DND-41 (cell line): ENCODE measurements at regions not wholly inside any gene's neighbourhood (a gene's known extent, or its start where the extent isn't known, plus 50 kb on each side); places are given as distances from the start of the nearest gene placed in this dataset.

Experiments used
- ATAC-seq: fragments of 200-7000 bp; cut with Tn5 transposase; 3 replicates; pipeline ENCODE4 v1.9.1; 2021; ENCODE audit warnings: low read depth; ENCODE audit not compliant: insufficient read depth
- DNase-seq: peaks from one replicate; pipeline ENCODE4 v3.0.0-alpha.2; 2020
- H2AFZ ChIP-seq: 2 replicates; pipeline ENCODE4 v1.6.0; 2012; ENCODE audit warnings: low read depth, low read length
- H3K27ac ChIP-seq: 2 replicates; pipeline ENCODE4 v1.5.1; 2012; ENCODE audit warnings: low read length, inconsistent platforms
- H3K27me3 ChIP-seq: fragments of 200-600 bp; sonication (generic); 2 replicates; pipeline ENCODE4 v1.6.0; 2012; ENCODE audit warnings: low read length, mild to moderate bottlenecking, inconsistent platforms; ENCODE audit not compliant: insufficient read depth, poor library complexity
- H3K36me3 ChIP-seq: 2 replicates; pipeline ENCODE4 v1.5.1; 2012; ENCODE audit warnings: low read length, inconsistent platforms; ENCODE audit not compliant: insufficient read depth
- H3K4me1 ChIP-seq: 2 replicates; pipeline ENCODE4 v1.5.1; 2012; ENCODE audit warnings: mild to moderate bottlenecking, low read length; ENCODE audit not compliant: insufficient read depth
- H3K4me2 ChIP-seq: 2 replicates; pipeline ENCODE4 v1.6.0; 2012; ENCODE audit warnings: mild to moderate bottlenecking, moderate library complexity, low read length, inconsistent platforms; ENCODE audit not compliant: insufficient read depth
- H3K4me3 ChIP-seq, 2 experiments: fragments of 200-600 bp in 1 of 2; shearing (Covaris generic) in 1 of 2; 2 replicates each; pipeline ENCODE4 v1.5.1; 2012 to 2016; ENCODE audit warnings: inconsistent platforms in 2 of 2, low read length in 2 of 2, mild to moderate bottlenecking in 2 of 2, low read depth in 1 of 2, moderate library complexity in 1 of 2
- H3K79me2 ChIP-seq: 2 replicates; pipeline ENCODE4 v1.6.0; 2012; ENCODE audit warnings: low read length, inconsistent platforms; ENCODE audit not compliant: insufficient read depth
- H3K9ac ChIP-seq: 2 replicates; pipeline ENCODE4 v1.6.0; 2012; ENCODE audit warnings: low read depth, mild to moderate bottlenecking, inconsistent platforms, low read length, moderate library complexity
- H3K9me3 ChIP-seq: 2 replicates; pipeline ENCODE4 v1.5.1; 2012; ENCODE audit warnings: low read length, moderate library complexity, mild to moderate bottlenecking, inconsistent platforms; ENCODE audit not compliant: insufficient read depth, severe bottlenecking
- H4K20me1 ChIP-seq: 2 replicates; pipeline ENCODE4 v1.6.0; 2012; ENCODE audit warnings: low read length; ENCODE audit not compliant: insufficient read depth
- CTCF ChIP-seq: IDR thresholded peaks from 2 replicates; pipeline ENCODE4 v1.5.1; 2012; ENCODE audit warnings: borderline replicate concordance, low read length, moderate library complexity, mild to moderate bottlenecking; ENCODE audit not compliant: poor library complexity, severe bottlenecking; ENCODE audit errors: extremely low read depth
- EZH2 ChIP-seq: IDR thresholded peaks from 3 replicates; pipeline ENCODE4 v1.6.1; 2012; ENCODE audit warnings: borderline replicate concordance, low read depth, mild to moderate bottlenecking, moderate library complexity, low read length, inconsistent platforms; ENCODE audit not compliant: severe bottlenecking

DNA sequence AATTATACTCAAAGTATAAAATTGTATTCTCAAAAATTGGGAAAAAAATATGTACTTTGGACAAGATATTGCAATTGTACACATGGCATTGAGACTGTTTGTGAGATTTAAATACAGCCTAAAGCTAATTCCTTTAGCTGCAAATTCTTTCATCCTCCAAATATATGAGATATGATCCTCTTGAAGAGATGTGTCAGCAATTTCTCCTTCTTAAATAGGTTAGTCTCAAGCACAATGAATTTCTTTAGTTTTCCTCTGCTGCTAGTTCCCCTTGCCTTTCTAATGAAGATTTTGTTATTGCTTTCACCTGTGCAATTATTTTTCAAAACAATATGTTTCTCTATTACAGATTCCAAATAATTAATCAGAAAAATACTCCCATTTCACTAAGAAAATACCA, 153.4 kb upstream of the GULP1 start:
- no peak overlapping the region for H3K9ac ChIP-seq
- TF ChIP-seq CTCF (no peak), EZH2 (no peak)
- H3K4me2 ChIP-seq = no peak overlapping the region
- no peaks in the 10 kb centered on the region for H3K79me2 ChIP-seq
- no peaks in the 10 kb centered on the region for H3K9me3 ChIP-seq
- ATAC-seq (no peak), DNase-seq (no peak)
- no peak overlapping the region for H3K4me3 ChIP-seq
- H3K27me3 ChIP-seq = no peaks in the 10 kb centered on the region
- no peak overlapping the region for H2AFZ ChIP-seq
- H3K4me1 ChIP-seq = no peaks in the 10 kb centered on the region
- H3K36me3 ChIP-seq = no peaks in the 10 kb centered on the region
- H4K20me1 ChIP-seq = no peaks in the 10 kb centered on the region
- H3K27ac ChIP-seq = no peak overlapping the region

- H2AFZ ChIP-seq = no peak overlapping the region
- no peaks in the 10 kb centered on the region for H3K36me3 ChIP-seq
- H3K9me3 ChIP-seq = no peaks in the 10 kb centered on the region
- H4K20me1 ChIP-seq = no peaks in the 10 kb centered on the region
- TF ChIP-seq CTCF = no peak
- no peak for TF ChIP-seq EZH2
- H3K4me3 ChIP-seq = no peak overlapping the region
- H3K4me2 ChIP-seq = no peak overlapping the region
- DNase-seq (no peak), ATAC-seq (no peak)
- H3K4me1 ChIP-seq = no peaks in the 10 kb centered on the region
- no peaks in the 10 kb centered on the region for H3K79me2 ChIP-seq
- no peaks in the 10 kb centered on the region for H3K27me3 ChIP-seq
- no peak overlapping the region for H3K27ac ChIP-seq
- H3K9ac ChIP-seq = no peak overlapping the region
These were observed 149.6 kb upstream of the GULP1 start for GRCh38 chr2:188142088-188142487.

- TF ChIP-seq EZH2 (no peak), CTCF (no peak)
These were observed 148.9 kb upstream of the GULP1 start for GRCh38 chr2:188142636-188143295.

More at GRCh38 chr2:188142636-188143295, 148.9 kb upstream of the GULP1 start:
- no peaks in the 10 kb centered on the region for H4K20me1 ChIP-seq
- no peak overlapping the region for H3K4me3 ChIP-seq
- ATAC-seq (no peak), DNase-seq (no peak)
- no peak overlapping the region for H3K4me2 ChIP-seq
- no peaks in the 10 kb centered on the region for H3K27me3 ChIP-seq
- no peaks in the 10 kb centered on the region for H3K79me2 ChIP-seq
- H3K9me3 ChIP-seq = no peaks in the 10 kb centered on the region
- H3K27ac ChIP-seq = no peak overlapping the region
- H3K9ac ChIP-seq = no peak overlapping the region
- H3K36me3 ChIP-seq = no peaks in the 10 kb centered on the region
- H2AFZ ChIP-seq = no peak overlapping the region
- H3K4me1 ChIP-seq = no peaks in the 10 kb centered on the region
